ENCODE measurements at regions not wholly inside any gene's neighbourhood (a gene's known extent, or its start where the extent isn't known, plus 50 kb on each side); places are given as distances from the start of the nearest gene placed in this dataset.

DNA sequence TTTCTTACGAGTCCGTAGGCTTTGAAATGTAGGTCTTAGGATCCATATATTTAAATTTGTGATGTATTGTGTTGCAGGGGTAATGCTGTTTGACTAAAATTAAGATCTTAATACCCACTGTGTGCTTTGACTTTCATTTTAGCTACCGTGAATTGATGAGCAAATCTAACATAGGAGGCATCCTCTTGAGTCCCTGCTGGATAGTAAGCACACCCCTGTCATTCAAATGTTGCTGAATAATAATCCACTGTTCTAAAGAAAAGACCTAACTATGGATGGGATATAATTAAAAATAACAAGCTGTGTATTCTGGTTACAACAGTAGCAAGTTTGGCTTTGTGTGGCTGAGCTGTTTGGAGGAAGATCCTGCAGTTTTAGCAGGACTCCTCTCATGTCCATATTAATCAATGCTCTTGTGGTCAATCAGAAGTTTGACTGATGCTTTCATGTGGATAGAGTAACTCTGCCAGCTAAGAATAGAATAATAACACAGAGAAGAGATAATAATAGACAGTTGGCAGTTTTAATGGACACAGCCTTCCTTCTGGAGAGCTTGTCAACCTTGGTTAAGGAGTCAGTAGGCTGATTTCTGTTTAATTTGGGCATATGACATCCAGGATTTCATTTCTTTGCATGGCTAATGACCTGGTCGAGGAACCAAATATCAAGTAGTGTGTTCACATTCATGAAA is 148.1 kb upstream of the MIS18BP1 start:
- POLR2A ChIA-PET: no interaction called here
- no peak overlapping the region for H3K4me2 ChIP-seq
- no peaks in the 10 kb centered on the region for H3K9me2 ChIP-seq
- CTCF ChIA-PET: no interaction called here
- H3K79me2 ChIP-seq (ENCODE audit: insufficient read depth): no peaks in the 10 kb centered on the region
- no peak overlapping the region for H3K4me3 ChIP-seq (ENCODE audit: low read depth in 2 of 2, low read length in 1 of 2)
- no peaks in the 10 kb centered on the region for H3F3A ChIP-seq (replicated peaks; ENCODE audit: insufficient read depth)
- H4K20me1 ChIP-seq (ENCODE audit: insufficient read depth): no peaks in the 10 kb centered on the region
- H3K27ac ChIP-seq (ENCODE audit: low read depth in 2 of 2, low read length in 1 of 2): no peak overlapping the region
- TF ChIP-seq GATA2 (CRISPR knock-in tag; IDR thresholded peaks at IDR 0.05) (no peak), ELF1 (IDR thresholded peaks at IDR 0.05) (no peak), YY1 (IDR thresholded peaks at IDR 0.05; ENCODE audit: low read depth) (no peak), NRF1 (IDR thresholded peaks at IDR 0.05; ENCODE audit: low read depth, low read length) (no peak), RCOR1 (IDR thresholded peaks at IDR 0.05; ENCODE audit: low read length) (no peak)
- TF ChIP-seq, protein P1, sequence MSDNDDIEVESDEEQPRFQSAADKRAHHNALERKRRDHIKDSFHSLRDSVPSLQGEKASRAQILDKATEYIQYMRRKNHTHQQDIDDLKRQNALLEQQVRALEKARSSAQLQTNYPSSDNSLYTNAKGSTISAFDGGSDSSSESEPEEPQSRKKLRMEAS (IDR thresholded peaks at IDR 0.05; ENCODE audit: low read depth): no peak
- no peak for DNase-seq
- no peak overlapping the region for H2AFZ ChIP-seq (ENCODE audit: low read depth)
- no peaks in the 10 kb centered on the region for H3K27me3 ChIP-seq (ENCODE audit: insufficient read depth)
- no peaks in the 10 kb centered on the region for H3K36me3 ChIP-seq (replicated peaks in 1 of 2; ENCODE audit: control insufficient read depth in 1 of 2, insufficient read depth in 2 of 2, low read length in 1 of 2)
- H3K4me1 ChIP-seq (ENCODE audit: control insufficient read depth in 1 of 2, insufficient read depth in 2 of 2, low read depth in 1 of 2, low read length in 1 of 2): no peaks in the 10 kb centered on the region
- 3% methylated on average over 4 of the region's 4 CpGs for WGBS (ENCODE audit: low lambda C conversion rate)
- no peak overlapping the region for H3K9ac ChIP-seq
- no peaks in the 10 kb centered on the region for H3K9me3 ChIP-seq

DNA sequence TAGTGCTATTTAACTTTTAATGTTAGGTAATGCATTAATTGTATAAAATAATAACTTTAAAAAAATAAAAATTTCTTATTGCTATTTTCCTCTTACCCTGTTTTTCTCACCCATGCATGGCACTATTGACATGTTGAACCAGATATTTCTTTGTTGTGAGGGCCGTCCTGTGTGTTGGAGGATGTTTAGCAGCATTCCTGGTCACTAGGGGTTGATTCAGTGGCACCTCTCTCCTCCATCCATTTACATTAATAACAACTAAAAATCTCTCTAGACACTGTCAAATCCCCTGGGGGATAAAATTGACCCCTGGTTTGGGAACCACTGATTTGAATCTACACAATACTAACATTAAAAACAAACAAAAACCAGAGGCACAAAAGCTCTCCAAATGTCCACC is 147.5 kb upstream of the MIS18BP1 start:
- no peak for DNase-seq
- Histone ChIP-seq H3F3A (replicated peaks; ENCODE audit: insufficient read depth) (no peaks in the 10 kb centered on the region), H3K4me1 (ENCODE audit: control insufficient read depth in 1 of 2, insufficient read depth in 2 of 2, low read depth in 1 of 2, low read length in 1 of 2) (no peaks in the 10 kb centered on the region), H3K9me2 (no peaks in the 10 kb centered on the region), H3K79me2 (ENCODE audit: insufficient read depth) (no peaks in the 10 kb centered on the region), H3K9ac (no peak overlapping the region), H2AFZ (ENCODE audit: low read depth) (no peak overlapping the region), H3K36me3 (replicated peaks in 1 of 2; ENCODE audit: control insufficient read depth in 1 of 2, insufficient read depth in 2 of 2, low read length in 1 of 2) (no peaks in the 10 kb centered on the region), H3K9me3 (no peaks in the 10 kb centered on the region), H3K27me3 (ENCODE audit: insufficient read depth) (no peaks in the 10 kb centered on the region), H3K4me2 (no peak overlapping the region), H4K20me1 (ENCODE audit: insufficient read depth) (no peaks in the 10 kb centered on the region), H3K27ac (ENCODE audit: low read depth in 2 of 2, low read length in 1 of 2) (no peak overlapping the region), H3K4me3 (ENCODE audit: low read depth in 2 of 2, low read length in 1 of 2) (no peak overlapping the region)
- POLR2A ChIA-PET: no interaction called here
- 0% methylated on average over 1 of the region's 1 CpG for WGBS (ENCODE audit: low lambda C conversion rate)
- TF ChIP-seq, protein P2, sequence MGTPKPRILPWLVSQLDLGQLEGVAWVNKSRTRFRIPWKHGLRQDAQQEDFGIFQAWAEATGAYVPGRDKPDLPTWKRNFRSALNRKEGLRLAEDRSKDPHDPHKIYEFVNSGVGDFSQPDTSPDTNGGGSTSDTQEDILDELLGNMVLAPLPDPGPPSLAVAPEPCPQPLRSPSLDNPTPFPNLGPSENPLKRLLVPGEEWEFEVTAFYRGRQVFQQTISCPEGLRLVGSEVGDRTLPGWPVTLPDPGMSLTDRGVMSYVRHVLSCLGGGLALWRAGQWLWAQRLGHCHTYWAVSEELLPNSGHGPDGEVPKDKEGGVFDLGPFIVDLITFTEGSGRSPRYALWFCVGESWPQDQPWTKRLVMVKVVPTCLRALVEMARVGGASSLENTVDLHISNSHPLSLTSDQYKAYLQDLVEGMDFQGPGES (IDR thresholded peaks at IDR 0.05; ENCODE audit: low read depth, low read length): no peak
- no peak for TF ChIP-seq NRF1 (IDR thresholded peaks at IDR 0.05; ENCODE audit: low read depth, low read length)
- TF ChIP-seq TEAD4 (IDR thresholded peaks at IDR 0.05; ENCODE audit: borderline replicate concordance, insufficient read depth): no peak
- no peak for TF ChIP-seq FOXJ3 (CRISPR knock-in tag; IDR thresholded peaks at IDR 0.05)
- TF ChIP-seq, protein P3, sequence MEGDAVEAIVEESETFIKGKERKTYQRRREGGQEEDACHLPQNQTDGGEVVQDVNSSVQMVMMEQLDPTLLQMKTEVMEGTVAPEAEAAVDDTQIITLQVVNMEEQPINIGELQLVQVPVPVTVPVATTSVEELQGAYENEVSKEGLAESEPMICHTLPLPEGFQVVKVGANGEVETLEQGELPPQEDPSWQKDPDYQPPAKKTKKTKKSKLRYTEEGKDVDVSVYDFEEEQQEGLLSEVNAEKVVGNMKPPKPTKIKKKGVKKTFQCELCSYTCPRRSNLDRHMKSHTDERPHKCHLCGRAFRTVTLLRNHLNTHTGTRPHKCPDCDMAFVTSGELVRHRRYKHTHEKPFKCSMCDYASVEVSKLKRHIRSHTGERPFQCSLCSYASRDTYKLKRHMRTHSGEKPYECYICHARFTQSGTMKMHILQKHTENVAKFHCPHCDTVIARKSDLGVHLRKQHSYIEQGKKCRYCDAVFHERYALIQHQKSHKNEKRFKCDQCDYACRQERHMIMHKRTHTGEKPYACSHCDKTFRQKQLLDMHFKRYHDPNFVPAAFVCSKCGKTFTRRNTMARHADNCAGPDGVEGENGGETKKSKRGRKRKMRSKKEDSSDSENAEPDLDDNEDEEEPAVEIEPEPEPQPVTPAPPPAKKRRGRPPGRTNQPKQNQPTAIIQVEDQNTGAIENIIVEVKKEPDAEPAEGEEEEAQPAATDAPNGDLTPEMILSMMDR (IDR thresholded peaks at IDR 0.05): no peak
- TF ChIP-seq, protein P4, sequence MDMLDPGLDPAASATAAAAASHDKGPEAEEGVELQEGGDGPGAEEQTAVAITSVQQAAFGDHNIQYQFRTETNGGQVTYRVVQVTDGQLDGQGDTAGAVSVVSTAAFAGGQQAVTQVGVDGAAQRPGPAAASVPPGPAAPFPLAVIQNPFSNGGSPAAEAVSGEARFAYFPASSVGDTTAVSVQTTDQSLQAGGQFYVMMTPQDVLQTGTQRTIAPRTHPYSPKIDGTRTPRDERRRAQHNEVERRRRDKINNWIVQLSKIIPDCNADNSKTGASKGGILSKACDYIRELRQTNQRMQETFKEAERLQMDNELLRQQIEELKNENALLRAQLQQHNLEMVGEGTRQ (IDR thresholded peaks at IDR 0.05; ENCODE audit: borderline replicate concordance, low read depth, low read length): no peak
- no peak for TF ChIP-seq RFX5 (IDR thresholded peaks at IDR 0.05; ENCODE audit: low read length)
- TF ChIP-seq TAF1 (IDR thresholded peaks at IDR 0.05; ENCODE audit: borderline replicate concordance, low read depth, low read length): no peak
- TF ChIP-seq GABPA (IDR thresholded peaks at IDR 0.05; ENCODE audit: low read depth): no peak
- TF ChIP-seq EP300 (IDR thresholded peaks at IDR 0.05; ENCODE audit: borderline replicate concordance in 1 of 2, low read depth in 1 of 2, low read length in 1 of 2): no peak
- no peak for TF ChIP-seq YY1 (IDR thresholded peaks at IDR 0.05; ENCODE audit: low read depth)
- no peak for TF ChIP-seq FOSL2 (IDR thresholded peaks at IDR 0.05; ENCODE audit: borderline replicate concordance, low read depth)
- no peak for TF ChIP-seq CHD2 (IDR thresholded peaks at IDR 0.05; ENCODE audit: low read length, partially characterized antibody)
- TF ChIP-seq EZH2phosphoT487 (IDR thresholded peaks at IDR 0.05; ENCODE audit: borderline replicate concordance, low read depth): no peak
- no peak for TF ChIP-seq RCOR1 (IDR thresholded peaks at IDR 0.05; ENCODE audit: low read length)
- TF ChIP-seq SMC3 (IDR thresholded peaks at IDR 0.05; ENCODE audit: low read depth, low read length): no peak
- CTCF ChIA-PET: no interaction called here
